PC-3 (cell line): ENCODE measurements at regions not wholly inside any gene's neighbourhood (a gene's known extent, or its start where the extent isn't known, plus 50 kb on each side); places are given as distances from the start of the nearest gene placed in this dataset.

Experiments used
- ATAC-seq: fragments of 200-7000 bp; cut with Tn5 transposase; 2 replicates; pipeline ENCODE4 v1.9.1; 2020; ENCODE audit warnings: mild to moderate bottlenecking, moderate library complexity
- BruUV-seq: library from RNA; stranded (reverse); fragments of 400-500 nt; replicated peaks from 2 replicates; lab custom pipeline; 2021; lab: Mats Ljungman, UMichigan
- CTCF ChIA-PET: fragments of 300-600 bp; sonication (Branson Sonifier 250); formaldehyde crosslinking; loops from one replicate; lab custom pipeline; 2022; ENCODE audit warnings: antibody characterized with exemption; lab: Charles Lee
- POLR2A ChIA-PET: fragments of 300-600 bp; sonication (Branson Sonifier 250); formaldehyde crosslinking; loops from one replicate; lab custom pipeline; 2022; ENCODE audit warnings: antibody characterized with exemption; ENCODE audit not compliant: unreplicated experiment; lab: Charles Lee
- DNase-seq: peaks from one replicate; pipeline ENCODE4 v3.0.0-alpha.2; 2015
- H2AFZ ChIP-seq: fragments of 300-600 bp; sonication (generic); 2 replicates; pipeline ENCODE4 v1.6.0; 2016; ENCODE audit warnings: antibody characterized with exemption, low read length
- H3F3A ChIP-seq: fragments of 300-600 bp; sonication (generic); one replicate; pipeline ENCODE4 v1.6.0; 2017; ENCODE audit warnings: antibody characterized with exemption, low read length, control low read depth, mild to moderate bottlenecking; ENCODE audit not compliant: unreplicated experiment
- H3K27ac ChIP-seq: fragments of 300-600 bp; sonication (generic); 2 replicates; pipeline ENCODE4 v1.5.1; 2016; ENCODE audit warnings: mild to moderate bottlenecking, low read length
- H3K27me3 ChIP-seq: fragments of 300-600 bp; sonication (generic); 2 replicates; pipeline ENCODE4 v1.6.1; 2016; ENCODE audit warnings: low read length, mixed read lengths
- H3K36me3 ChIP-seq: fragments of 300-600 bp; sonication (generic); 2 replicates; pipeline ENCODE4 v1.6.1; 2016; ENCODE audit warnings: low read depth, mixed run types, low read length, mixed read lengths
- H3K4me1 ChIP-seq: fragments of 300-600 bp; sonication (generic); 2 replicates; pipeline ENCODE4 v1.5.1; 2016; ENCODE audit warnings: low read length; ENCODE audit not compliant: insufficient read depth
- H3K4me2 ChIP-seq: fragments of 300-600 bp; sonication (generic); 2 replicates; pipeline ENCODE4 v1.6.0; 2016; ENCODE audit warnings: low read length
- H3K4me3 ChIP-seq: fragments of 300-600 bp; sonication (generic); 2 replicates; pipeline ENCODE4 v1.5.1; 2016; ENCODE audit warnings: mild to moderate bottlenecking, low read length, mixed read lengths
- H3K79me2 ChIP-seq: fragments of 300-600 bp; sonication (generic); 2 replicates; pipeline ENCODE4 v1.6.1; 2017; ENCODE audit warnings: low read length, mixed read lengths
- H3K9ac ChIP-seq: fragments of 300-600 bp; sonication (generic); 2 replicates; pipeline ENCODE4 v1.6.0; 2016; ENCODE audit warnings: mild to moderate bottlenecking, low read length
- H3K9me2 ChIP-seq: fragments of 300-600 bp; sonication (generic); replicated peaks from 2 replicates; pipeline ENCODE4 v1.6.1; 2016; ENCODE audit warnings: mixed run types, low read length, mixed read lengths
- H3K9me3 ChIP-seq: fragments of 300-600 bp; sonication (generic); 2 replicates; pipeline ENCODE4 v1.6.1; 2016; ENCODE audit warnings: low read length, mixed read lengths
- H4K20me1 ChIP-seq: fragments of 300-600 bp; sonication (generic); 2 replicates; pipeline ENCODE4 v1.6.1; 2016; ENCODE audit warnings: low read length, mixed read lengths
- CTCF ChIP-seq: fragments of 300-600 bp; sonication (generic); conservative IDR thresholded peaks from 2 replicates; pipeline ENCODE4 v1.5.1; 2017; ENCODE audit warnings: antibody characterized with exemption, low read depth, mild to moderate bottlenecking, low read length
- EZH2 ChIP-seq: fragments of 300-600 bp; sonication (generic); IDR thresholded peaks from one replicate; pipeline ENCODE4 v1.6.1; 2017; ENCODE audit warnings: antibody characterized with exemption, mild to moderate bottlenecking, low read length; ENCODE audit not compliant: unreplicated experiment
- EZH2phosphoT487 ChIP-seq: fragments of 300-600 bp; sonication (generic); IDR thresholded peaks from 2 replicates; pipeline ENCODE4 v1.6.1; 2018; ENCODE audit warnings: mild to moderate bottlenecking, antibody characterized with exemption, low read length, borderline replicate concordance
- intact Hi-C: fragments of 100-400 bp; cut with micrococcal nuclease; formaldehyde crosslinking; loops from 2 replicates; pipeline ENCODE4 v1.9.0; 2023

- no peak for TF ChIP-seq CTCF
- TF ChIP-seq EZH2 = no peak
- no peak for TF ChIP-seq EZH2phosphoT487
- Histone ChIP-seq H3K79me2 (no peaks in the 10 kb centered on the region), H3K9ac (no peak overlapping the region), H3K36me3 (no peaks in the 10 kb centered on the region), H2AFZ (no peak overlapping the region), H3K27me3 (peaks cover 22% of the 10 kb centered on the region; the same call in 1 of the 2 replicates), H3K27ac (no peak overlapping the region), H3K4me2 (no peak overlapping the region), H3F3A (no peaks in the 10 kb centered on the region), H4K20me1 (no peaks in the 10 kb centered on the region), H3K9me2 (no peaks in the 10 kb centered on the region), H3K9me3 (no peaks in the 10 kb centered on the region), H3K4me1 (no peaks in the 10 kb centered on the region), H3K4me3 (no peak overlapping the region)
- ATAC-seq (no peak), DNase-seq (no peak)
- ChIA-PET CTCF (no interaction called here), POLR2A (no interaction called here)
- intact Hi-C loops = no loop called here
- no TSS peak for BruUV-seq
Measured at GRCh38 chr9:2928411-2928810, 84.5 kb upstream of the PUM3 start.

- Histone ChIP-seq H3K4me2 (no peak overlapping the region), H3K9ac (no peak overlapping the region), H3K36me3 (no peaks in the 10 kb centered on the region), H3K4me1 (no peaks in the 10 kb centered on the region), H4K20me1 (no peaks in the 10 kb centered on the region), H2AFZ (no peak overlapping the region), H3K9me3 (no peaks in the 10 kb centered on the region), H3K27ac (no peak overlapping the region), H3K4me3 (no peak overlapping the region), H3K79me2 (no peaks in the 10 kb centered on the region), H3F3A (no peaks in the 10 kb centered on the region), H3K9me2 (no peaks in the 10 kb centered on the region), H3K27me3 (peaks cover 34% of the 10 kb centered on the region)
- ATAC-seq (no peak), DNase-seq (no peak)
- POLR2A ChIA-PET = no interaction called here
- intact Hi-C loops = no loop called here
- CTCF ChIA-PET = no interaction called here
- TF ChIP-seq CTCF = no peak
- no peak for TF ChIP-seq EZH2
- no TSS peak for BruUV-seq
Measured at GRCh38 chr9:2925016-2925415, 81.1 kb upstream of the PUM3 start.

- Histone ChIP-seq H3K27me3 (peaks cover 34% of the 10 kb centered on the region), H3K79me2 (no peaks in the 10 kb centered on the region), H3K9ac (no peak overlapping the region), H3K36me3 (no peaks in the 10 kb centered on the region), H3K27ac (no peak overlapping the region), H2AFZ (no peak overlapping the region), H3K4me3 (no peak overlapping the region), H3K4me2 (no peak overlapping the region), H3K9me2 (no peaks in the 10 kb centered on the region), H3K4me1 (no peaks in the 10 kb centered on the region), H3F3A (no peaks in the 10 kb centered on the region), H3K9me3 (no peaks in the 10 kb centered on the region), H4K20me1 (no peaks in the 10 kb centered on the region)
- POLR2A ChIA-PET = no interaction called here
- CTCF ChIA-PET = no interaction called here
- no peak for TF ChIP-seq EZH2phosphoT487
- no peak for TF ChIP-seq EZH2
- TF ChIP-seq CTCF = no peak
- no TSS peak for BruUV-seq
- no peak for ATAC-seq
- intact Hi-C loops = no loop called here
- DNase-seq = no peak
Measured at GRCh38 chr9:2924380-2924768, 80.5 kb upstream of the PUM3 start.
